IMR-90 (cell line): ENCODE measurements at regions not wholly inside any gene's neighbourhood (a gene's known extent, or its start where the extent isn't known, plus 50 kb on each side); places are given as distances from the start of the nearest gene placed in this dataset.
A peak's percentile ranks its signal among the peaks of the same experiment; 100 is the strongest.

ENCODE experiments used
- ATAC-seq: fragments of 200-7000 bp; cut with Tn5 transposase; 2 replicates; pipeline ENCODE4 v1.9.1; 2020; ENCODE audit warnings: low read depth, mild to moderate bottlenecking, moderate library complexity
- BruUV-seq: library from RNA; stranded (reverse); fragments of 400-500 nt; replicated peaks from 2 replicates; lab custom pipeline; 2021; lab: Mats Ljungman, UMichigan
- CTCF ChIA-PET: fragments of 300-600 bp; formaldehyde crosslinking; extraction: SDS; loops from one replicate; lab custom pipeline; 2021; ENCODE audit warnings: antibody characterized with exemption; lab: Yijun Ruan, JAX
- POLR2A ChIA-PET: fragments of 300-600 bp; sonication (Branson Sonifier 250); formaldehyde crosslinking; loops from one replicate; lab custom pipeline; 2022; ENCODE audit warnings: antibody characterized with exemption; ENCODE audit not compliant: unreplicated experiment; lab: Charles Lee
- DNase-seq: peaks from one replicate; pipeline ENCODE4 v3.0.0; 2013
- H2AFZ ChIP-seq: replicated peaks from 2 replicates; pipeline ENCODE3; 2013; ENCODE audit warnings: low read length, mild to moderate bottlenecking; ENCODE audit not compliant: poor library complexity
- H2AK5ac ChIP-seq: 2 replicates; pipeline ENCODE4 v1.6.1; 2013; ENCODE audit warnings: low read depth, low read length, inconsistent platforms
- H2AK9ac ChIP-seq: replicated peaks from 2 replicates; pipeline ENCODE3; 2013; ENCODE audit warnings: mild to moderate bottlenecking, low read depth, low read length, moderate library complexity; ENCODE audit not compliant: poor library complexity
- H2BK120ac ChIP-seq: 2 replicates; pipeline ENCODE4 v1.6.1; 2013; ENCODE audit warnings: low read depth, low read length, inconsistent platforms
- H2BK15ac ChIP-seq: 3 replicates; pipeline ENCODE4 v1.6.1; 2013; ENCODE audit warnings: low read depth, low read length, inconsistent platforms
- H2BK20ac ChIP-seq: 2 replicates; pipeline ENCODE4 v1.6.1; 2013; ENCODE audit warnings: low read depth, mild to moderate bottlenecking, inconsistent platforms, low read length, moderate library complexity
- H2BK5ac ChIP-seq: 2 replicates; pipeline ENCODE4 v1.6.1; 2013; ENCODE audit warnings: mild to moderate bottlenecking, low read depth, low read length, inconsistent platforms; ENCODE audit not compliant: poor library complexity, severe bottlenecking
- H3K14ac ChIP-seq: replicated peaks from 2 replicates; pipeline ENCODE4 v1.6.1; 2013; ENCODE audit warnings: low read depth, low read length, inconsistent platforms
- H3K18ac ChIP-seq: 2 replicates; pipeline ENCODE4 v1.6.1; 2013; ENCODE audit warnings: low read depth, low read length, control low read depth
- H3K23ac ChIP-seq: 2 replicates; pipeline ENCODE4 v1.6.1; 2013; ENCODE audit warnings: low read depth, low read length, inconsistent platforms
- H3K27ac ChIP-seq: 2 replicates; pipeline ENCODE4 v1.5.1; 2013; ENCODE audit warnings: mild to moderate bottlenecking, control low read depth, low read length; ENCODE audit not compliant: insufficient read depth
- H3K27me3 ChIP-seq: 2 replicates; pipeline ENCODE4 v1.6.1; 2013; ENCODE audit warnings: low read length; ENCODE audit not compliant: control insufficient read depth, insufficient read depth
- H3K36me3 ChIP-seq: 2 replicates; pipeline ENCODE4 v1.6.1; 2013; ENCODE audit warnings: low read length, mixed read lengths; ENCODE audit not compliant: control insufficient read depth, insufficient read depth
- H3K4ac ChIP-seq: 2 replicates; pipeline ENCODE4 v1.6.1; 2013; ENCODE audit warnings: low read depth, low read length, inconsistent platforms
- H3K4me1 ChIP-seq: 2 replicates; pipeline ENCODE4 v1.6.1; 2013; ENCODE audit warnings: low read length, mixed read lengths; ENCODE audit not compliant: control insufficient read depth, insufficient read depth
- H3K4me2 ChIP-seq: 2 replicates; pipeline ENCODE4 v1.6.1; 2013; ENCODE audit warnings: low read depth, mild to moderate bottlenecking, control low read depth, low read length, moderate library complexity
- H3K4me3 ChIP-seq: 2 replicates; pipeline ENCODE4 v1.5.1; 2013; ENCODE audit warnings: low read depth, mild to moderate bottlenecking, control low read depth, low read length, moderate library complexity; ENCODE audit not compliant: insufficient read depth
- H3K56ac ChIP-seq: 2 replicates; pipeline ENCODE4 v1.6.1; 2013; ENCODE audit warnings: low read length, inconsistent platforms; ENCODE audit not compliant: insufficient read depth; ENCODE audit errors: extremely low read depth
- H3K79me1 ChIP-seq, 2 experiments: 2 replicates each; pipeline ENCODE4 v1.6.1; 2013; ENCODE audit warnings: low read length in 2 of 2, inconsistent platforms in 1 of 2, low read depth in 1 of 2
- H3K9ac ChIP-seq: 2 replicates; pipeline ENCODE4 v1.6.1; 2013; ENCODE audit warnings: low read depth, low read length, control low read depth
- H3K9me1 ChIP-seq: 2 replicates; pipeline ENCODE4 v1.6.1; 2013; ENCODE audit warnings: low read length, inconsistent platforms; ENCODE audit not compliant: insufficient read depth
- H3K9me3 ChIP-seq: 2 replicates; pipeline ENCODE4 v1.6.1; 2013; ENCODE audit warnings: low read length; ENCODE audit not compliant: control insufficient read depth, insufficient read depth
- H4K20me1 ChIP-seq: 2 replicates; pipeline ENCODE4 v1.6.1; 2013; ENCODE audit warnings: low read length, inconsistent platforms; ENCODE audit not compliant: insufficient read depth
- H4K5ac ChIP-seq: 2 replicates; pipeline ENCODE4 v1.6.1; 2013; ENCODE audit warnings: mild to moderate bottlenecking, low read depth, low read length, control low read depth
- H4K8ac ChIP-seq, 2 experiments: 2 replicates each; pipeline ENCODE4 v1.6.1; 2013; ENCODE audit warnings: low read depth in 2 of 2, low read length in 2 of 2, control low read depth in 1 of 2, inconsistent platforms in 1 of 2
- H4K91ac ChIP-seq: 2 replicates; pipeline ENCODE4 v1.6.1; 2013; ENCODE audit warnings: low read depth, low read length, inconsistent platforms; ENCODE audit not compliant: insufficient read depth
- ELK1 ChIP-seq: fragments of 150-350 bp; IDR thresholded peaks from 2 replicates; pipeline ENCODE4 v1.6.1; 2016; ENCODE audit warnings: low read depth, mild to moderate bottlenecking, low read length, moderate library complexity, borderline replicate concordance
- SMC3 ChIP-seq: fragments of 150-350 bp; IDR thresholded peaks from 2 replicates; pipeline ENCODE4 v1.6.1; 2016; ENCODE audit warnings: low read depth, mild to moderate bottlenecking, antibody characterized with exemption, low read length, moderate library complexity
- WGBS, 2 experiments: methylation state at CpG; one replicate each; pipeline versions ENCODE4 v1.1.5 to v1.1.7; 2013; ENCODE audit warnings: missing lambda C conversion rate in 2 of 2; ENCODE audit not compliant: insufficient read length in 1 of 2; ENCODE audit errors: extremely low coverage in 2 of 2; 5-methylcytosine and 5-hydroxymethylcytosine counted together
- dilution Hi-C: fragments of 300-500 bp; cut with HindIII; formaldehyde crosslinking; loops from one replicate; pipeline ENCODE4 v1.14.3; 2018; ENCODE audit warnings: low sequenced_read_pairs; ENCODE audit not compliant: unreplicated experiment
- in situ Hi-C: fragments of 300-500 bp; cut with MboI; formaldehyde crosslinking; loops from 3 replicates; pipeline ENCODE4 v1.14.3; 2019; ENCODE audit warnings: low sequenced_read_pairs, inconsistent platforms, mixed read lengths
- intact Hi-C: fragments of 100-400 bp; cut with micrococcal nuclease; formaldehyde crosslinking; loops from 2 replicates; pipeline ENCODE4 v1.10.0; 2022

DNA sequence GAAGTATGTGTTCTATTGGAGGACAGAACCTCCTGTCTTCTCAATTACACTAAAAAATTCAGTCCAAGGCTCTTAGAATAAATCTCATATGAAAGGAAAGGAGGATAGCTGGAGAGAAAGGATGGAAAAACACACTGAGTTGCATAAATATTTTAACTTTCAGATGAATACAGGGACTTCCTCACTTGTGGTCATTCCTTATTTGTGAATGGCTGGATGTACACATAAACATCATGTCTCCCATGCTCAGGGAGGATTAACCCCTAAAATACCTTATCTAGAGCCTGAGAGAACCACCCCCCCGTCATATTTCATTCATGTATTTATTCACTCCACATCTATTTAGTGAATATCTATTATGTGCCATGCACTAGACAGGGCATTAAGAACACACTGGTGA is 217.6 kb upstream of the CITED2 start:
- TF ChIP-seq SMC3, result no peak
- TF ChIP-seq ELK1, result no peak
- Histone ChIP-seq H4K20me1 (no peaks in the 10 kb centered on the region), H2BK15ac (no peak overlapping the region; the same call in 2 of the 3 replicates), H3K9ac (no peak overlapping the region), H3K4me2 (no peak overlapping the region), H2AK9ac (no peak overlapping the region), H2BK5ac (peak overlapping the region; percentile 5), H3K4me3 (no peak overlapping the region), H4K5ac (peak overlapping the region; percentile 35; the same call in 1 of the 2 replicates), H3K4ac (peak overlapping the region; percentile 3; the same call in 1 of the 2 replicates), H3K23ac (no peak overlapping the region), H3K4me1 (peaks cover 14% of the 10 kb centered on the region), H3K56ac (no peak overlapping the region), H2AFZ (no peak overlapping the region), H3K27ac (no peak overlapping the region), H3K9me3 (no peaks in the 10 kb centered on the region), H3K9me1 (no peaks in the 10 kb centered on the region; the same call in 1 of the 2 replicates), H4K91ac (no peak overlapping the region), H3K79me1 (no peaks in the 10 kb centered on the region), H2BK120ac (peak overlapping the region; percentile 60), H3K14ac (0 out of 2 replicates have a peak overlapping the region, but pooled peaks have one; percentile 10), H3K36me3 (no peaks in the 10 kb centered on the region), H2BK20ac (no peak overlapping the region), H4K8ac (0 out of 4 replicates have a peak overlapping the region, but pooled peaks of 1 of the 2 experiments have one; percentile 11), H2AK5ac (no peak overlapping the region), H3K27me3 (no peaks in the 10 kb centered on the region), H3K18ac (peak overlapping the region; percentile 70; the same call in 1 of the 2 replicates)
- DNase-seq (no peak), ATAC-seq (no peak)
- POLR2A ChIA-PET, result no interaction called here
- dilution Hi-C loops (no loop called here), intact Hi-C loops (loop anchor here (10.0 kb wide), 1 partner anchor 263 kb away; no protein-coding TSS in a partner anchor), in situ Hi-C loops (loop anchor here (10.0 kb wide), 1 partner anchor 463 kb away; no protein-coding TSS in a partner anchor)
- CTCF ChIA-PET, result interaction anchor here (0.7 kb wide), 1 partner anchor 52 kb away, joined by 3 read pairs; no protein-coding TSS in a partner anchor
- no CpG with 5 or more reads among the region's 1 CpG for WGBS, 2 experiments
- no TSS peak for BruUV-seq
